Activated CD8-positive, alpha-beta memory T cell treated with anti-CD3 and anti-CD28 coated beads for 1 hour (primary cell): ENCODE measurements at regions not wholly inside any gene's neighbourhood (a gene's known extent, or its start where the extent isn't known, plus 50 kb on each side); places are given as distances from the start of the nearest gene placed in this dataset.
"Not testable (repeated sequence)": the region's sequence is repeated elsewhere in the genome, so short reads cannot be mapped to it uniquely, and the experiment has no call there.

ENCODE experiments used
- DNase-seq, 2 donors: peaks; one replicate each; pipeline ENCODE4 v3.0.0-alpha.2; 2020; ENCODE audit warnings: low read depth in 1 of 2; ENCODE audit errors: extremely low read depth in 1 of 2

DNA sequence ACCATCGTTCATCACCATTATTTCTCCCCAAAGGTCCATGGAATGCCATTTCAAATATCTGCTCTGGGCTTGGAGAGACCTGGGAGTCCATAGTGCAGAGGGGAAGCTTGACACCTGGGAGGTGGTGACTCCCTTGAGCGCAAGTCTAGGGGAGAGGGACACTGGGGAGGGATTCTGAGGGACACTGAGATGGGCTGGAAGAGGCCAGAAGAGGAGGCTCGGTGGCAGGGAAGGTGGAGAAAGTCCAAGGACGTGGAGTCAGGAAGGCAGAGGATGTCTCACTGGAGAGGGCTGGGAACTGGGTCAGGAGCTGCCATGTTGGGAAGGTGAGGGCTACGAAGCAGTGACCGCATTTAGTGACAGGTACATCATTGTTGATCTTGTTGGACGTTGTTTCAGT, 160.3 kb upstream of the MVB12B start:
- no peak for DNase-seq

DNA sequence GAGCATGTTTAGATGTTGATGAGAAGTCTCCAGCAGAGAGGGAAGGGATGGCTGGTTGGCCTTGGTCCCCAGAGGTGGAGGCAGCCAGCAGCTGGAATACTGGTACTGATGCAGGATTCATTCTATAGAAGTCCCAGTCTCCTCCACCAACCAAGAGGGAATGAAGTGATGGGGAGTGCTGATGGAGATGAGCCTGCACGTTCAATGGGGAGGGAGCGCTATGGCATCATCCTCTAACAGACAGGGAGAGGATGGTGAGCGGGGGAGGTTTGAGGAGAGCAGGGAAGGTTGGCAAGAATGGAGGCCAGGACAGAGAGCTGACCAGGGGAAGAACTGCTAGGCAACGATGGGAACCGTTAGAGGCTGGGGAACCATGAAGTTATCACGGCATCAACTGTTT, 159.8 kb upstream of the MVB12B start:
- no peak for DNase-seq

DNA sequence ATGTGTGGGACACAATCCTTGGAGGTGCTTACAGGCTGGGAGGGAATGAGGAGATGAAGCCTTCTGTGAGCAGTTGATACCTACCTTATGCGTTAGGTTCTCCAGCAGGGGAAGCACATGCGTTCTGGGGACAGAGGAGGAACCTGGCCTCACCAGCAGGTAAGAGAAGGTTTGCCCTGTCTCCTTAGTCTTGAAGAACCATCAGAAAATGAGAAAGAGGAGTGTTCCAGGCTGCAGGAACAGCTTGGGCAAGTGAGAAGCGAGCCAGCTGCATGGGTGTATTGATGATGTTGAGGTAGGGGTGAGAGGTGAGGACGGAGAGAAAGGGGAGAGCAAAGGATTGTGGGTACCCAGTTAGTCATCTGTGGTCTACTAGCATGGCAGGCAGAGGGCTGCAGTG, 156.9 kb upstream of the MVB12B start:
- DNase-seq, result no peak

DNA sequence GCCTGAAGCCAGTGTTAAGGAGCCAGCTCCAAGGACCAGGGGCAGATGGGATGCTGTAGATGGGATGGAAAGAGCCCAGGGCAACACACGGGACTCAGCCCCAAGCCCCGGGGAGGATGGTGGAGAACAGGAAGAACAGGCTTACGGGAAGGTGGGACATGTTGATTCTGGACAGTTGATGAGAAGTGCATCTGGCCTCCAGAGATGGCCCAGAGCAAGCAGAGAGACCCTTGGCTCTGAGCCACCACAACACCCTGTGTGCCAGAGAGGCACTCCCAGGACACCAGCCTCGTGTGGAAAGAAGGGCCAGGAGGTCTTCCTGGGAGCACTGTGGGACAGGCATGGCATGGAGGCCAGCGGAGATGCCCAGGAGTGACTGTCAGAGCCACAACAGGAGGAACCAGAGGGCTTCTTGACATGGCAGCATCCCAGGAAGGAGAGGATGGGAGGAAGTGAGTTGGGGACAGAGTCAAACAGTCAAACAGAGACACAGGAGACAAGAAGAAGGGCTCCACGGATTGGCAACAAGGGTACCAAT, 156.3 kb upstream of the MVB12B start:
- DNase-seq, result no peak

DNA sequence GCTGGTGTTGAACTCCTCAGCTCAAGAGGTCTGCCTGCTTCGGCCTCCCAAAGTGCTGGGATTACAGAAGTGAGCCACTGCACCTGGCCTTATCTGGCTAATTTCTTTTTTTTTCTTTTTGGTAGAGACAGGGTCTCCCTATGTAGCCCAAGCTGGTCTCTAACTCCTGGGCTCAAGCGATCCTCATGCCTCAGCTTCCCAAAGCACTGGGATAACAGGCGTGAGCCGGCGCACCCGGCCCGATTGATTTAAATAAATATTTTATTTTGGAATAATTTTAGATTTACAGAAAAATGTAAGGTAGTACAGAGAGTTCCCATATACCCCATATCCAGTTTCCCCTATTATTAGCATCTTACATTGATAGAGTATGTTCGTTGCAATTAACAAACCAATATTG, 155.0 kb upstream of the MVB12B start:
- DNase-seq, result no peak

DNA sequence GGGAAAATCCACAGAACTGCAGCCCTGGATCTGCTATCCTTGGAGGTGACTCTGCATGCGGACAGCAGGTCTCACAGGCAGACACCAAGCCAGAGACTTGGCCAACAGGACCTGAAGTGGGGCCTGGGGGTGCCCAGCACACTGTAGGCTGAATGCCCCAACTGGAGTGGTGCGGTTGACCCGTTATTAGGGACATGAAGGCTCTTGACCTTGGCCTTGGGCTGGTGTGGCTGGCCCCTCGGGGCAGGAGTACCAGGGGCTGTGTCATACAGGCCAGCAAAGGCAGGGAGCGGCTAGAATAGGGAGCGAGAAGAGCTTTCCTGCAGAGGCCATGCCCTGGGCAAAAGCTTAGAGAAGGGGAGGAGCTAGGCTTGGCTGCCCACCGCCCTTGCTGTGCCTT, 153.2 kb upstream of the MVB12B start:
- no peak for DNase-seq

DNA sequence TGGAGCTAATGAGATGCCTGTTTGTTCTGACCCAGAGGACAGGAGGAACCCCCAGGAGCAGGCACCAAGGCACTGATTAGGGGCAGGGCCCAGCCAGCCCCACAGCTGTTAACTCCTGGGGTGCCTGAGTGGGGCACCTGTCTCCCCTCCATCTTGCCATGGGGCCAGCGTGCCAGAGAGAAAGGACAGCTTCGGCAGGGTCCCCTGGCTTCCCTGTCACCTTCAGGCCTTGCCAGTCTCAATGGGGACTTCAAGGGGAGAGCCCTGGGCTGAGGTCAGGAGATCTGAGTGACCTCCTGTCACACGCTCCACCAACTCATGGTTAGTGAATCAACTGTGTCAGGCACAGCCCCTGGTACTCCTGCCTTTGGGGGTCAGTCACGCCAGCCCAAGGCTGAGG, 152.7 kb upstream of the MVB12B start:
- no peak for DNase-seq

DNA sequence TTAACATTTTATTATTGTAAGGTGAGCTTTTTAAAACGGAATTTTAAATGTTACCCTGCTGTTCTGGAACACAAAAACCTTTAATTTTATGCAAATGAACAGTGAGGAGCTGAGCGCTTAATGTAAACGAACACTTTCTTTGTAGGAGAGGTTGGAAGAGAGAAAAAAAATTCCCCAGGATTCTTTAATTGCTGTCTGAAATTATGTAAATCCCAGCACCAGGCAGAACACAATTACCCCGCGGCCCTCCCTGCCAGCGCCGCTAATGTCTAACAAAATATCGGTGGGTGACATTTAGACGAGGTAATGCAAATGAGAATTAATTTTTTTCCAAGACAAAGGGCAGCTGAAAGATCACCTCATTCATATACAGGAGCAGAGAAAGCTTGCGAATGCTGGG, 143.4 kb upstream of the MVB12B start:
- DNase-seq, result no peak

DNA sequence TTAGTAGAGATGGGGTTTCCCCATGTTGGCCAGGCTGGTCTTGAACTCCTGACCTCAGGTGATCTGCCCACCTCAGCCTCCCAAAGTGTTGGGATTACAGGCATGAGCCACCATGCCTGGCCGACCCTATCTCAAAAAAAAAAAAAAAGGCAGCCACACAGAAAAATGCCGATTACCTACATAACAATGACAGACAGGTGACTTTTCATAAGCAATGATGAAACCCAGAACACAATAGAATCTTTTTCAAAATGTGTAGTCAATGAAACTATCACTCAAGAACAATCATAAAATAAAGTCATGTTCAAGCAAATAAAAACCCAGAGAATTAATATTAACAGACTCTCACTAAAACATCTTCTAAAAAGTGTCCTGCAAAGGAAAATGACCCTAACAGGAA, 135.6 kb upstream of the MVB12B start:
- DNase-seq, result not testable (repeated sequence)

DNA sequence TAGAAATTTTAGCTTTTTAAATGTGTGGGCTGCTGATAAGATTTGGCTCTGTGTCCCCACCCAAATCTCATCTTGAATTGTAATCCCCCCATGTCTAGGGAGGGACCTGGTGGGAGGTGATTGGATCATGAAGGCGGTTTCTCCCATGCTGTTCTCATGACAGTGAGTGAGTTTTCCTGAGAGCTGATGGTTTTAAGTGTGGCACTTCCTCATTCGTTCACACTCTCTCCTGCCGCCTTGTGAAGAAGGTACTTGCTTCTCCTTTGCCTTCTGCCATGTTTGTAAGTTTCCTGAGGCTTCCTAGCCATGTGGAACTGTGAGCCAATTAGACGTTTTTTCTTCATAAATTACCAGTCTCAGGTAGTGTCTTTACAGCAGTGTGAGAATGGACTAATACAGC, 127.8 kb upstream of the MVB12B start:
- DNase-seq, result no peak

DNA sequence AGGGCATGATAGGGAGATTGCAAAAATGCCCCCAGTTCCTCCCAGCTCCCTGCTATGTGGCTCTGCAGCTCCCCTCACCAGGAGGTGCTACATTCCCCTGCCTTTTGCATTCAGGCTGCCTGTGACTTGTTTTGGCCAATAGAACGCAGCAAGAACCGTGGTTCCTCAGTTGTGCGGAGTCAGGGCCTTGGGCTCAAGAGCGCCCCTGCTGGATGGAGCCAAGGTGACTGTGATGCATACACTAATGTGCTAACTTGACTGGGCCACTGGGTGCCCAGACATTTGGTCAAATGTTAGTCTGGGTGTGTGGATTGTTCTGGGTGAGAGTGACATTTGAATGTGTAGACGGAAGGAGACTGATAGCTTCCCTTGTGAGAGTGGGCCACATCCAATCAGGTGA, 123.3 kb upstream of the MVB12B start:
- DNase-seq, result no peak

DNA sequence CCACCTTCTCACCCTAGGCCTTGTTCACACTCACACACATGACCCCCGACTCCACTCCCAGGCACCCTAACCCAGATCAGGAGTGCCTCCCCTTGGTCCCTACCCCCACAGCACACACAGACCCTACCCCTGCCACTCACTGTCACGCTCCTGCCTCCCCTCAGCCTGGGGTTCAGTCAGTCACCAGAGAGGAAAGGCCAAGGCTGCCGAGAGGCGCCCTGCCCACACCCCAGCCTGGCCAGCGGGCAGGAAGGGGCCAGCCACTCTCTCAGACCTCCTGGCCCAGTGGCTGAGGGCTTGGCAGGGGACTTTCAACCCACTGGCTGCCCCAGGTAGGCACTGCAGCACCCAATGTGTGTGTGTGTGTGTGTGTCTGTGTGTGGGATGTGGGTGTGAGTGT, 122.4 kb upstream of the MVB12B start:
- DNase-seq, result no peak

DNA sequence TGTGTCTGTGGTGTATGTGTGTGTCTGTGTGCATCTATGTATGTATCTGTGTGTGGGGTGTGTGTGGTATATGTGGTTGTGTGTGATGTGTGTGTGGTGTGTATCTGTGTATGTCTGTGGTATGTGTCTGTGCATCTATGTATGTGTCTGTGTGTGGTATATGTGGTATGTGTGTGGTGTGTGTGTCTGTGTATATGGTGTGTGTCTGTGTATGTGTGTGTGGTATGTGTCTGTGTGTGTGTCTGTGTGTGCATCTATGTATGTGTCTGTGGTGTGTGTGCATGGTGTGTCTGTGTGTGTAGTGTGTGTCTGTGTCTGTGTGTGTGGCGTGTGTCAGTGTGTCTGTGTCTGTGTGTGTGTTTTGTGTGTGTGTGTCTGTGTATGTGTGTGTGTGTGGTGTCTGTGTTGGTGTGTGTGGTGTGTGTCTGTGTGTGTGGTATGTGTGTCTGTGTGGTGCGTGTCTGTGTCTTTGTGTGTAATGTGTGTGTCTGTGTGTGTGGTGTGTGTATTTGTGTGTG, 121.9 kb upstream of the MVB12B start:
- no peak for DNase-seq

DNA sequence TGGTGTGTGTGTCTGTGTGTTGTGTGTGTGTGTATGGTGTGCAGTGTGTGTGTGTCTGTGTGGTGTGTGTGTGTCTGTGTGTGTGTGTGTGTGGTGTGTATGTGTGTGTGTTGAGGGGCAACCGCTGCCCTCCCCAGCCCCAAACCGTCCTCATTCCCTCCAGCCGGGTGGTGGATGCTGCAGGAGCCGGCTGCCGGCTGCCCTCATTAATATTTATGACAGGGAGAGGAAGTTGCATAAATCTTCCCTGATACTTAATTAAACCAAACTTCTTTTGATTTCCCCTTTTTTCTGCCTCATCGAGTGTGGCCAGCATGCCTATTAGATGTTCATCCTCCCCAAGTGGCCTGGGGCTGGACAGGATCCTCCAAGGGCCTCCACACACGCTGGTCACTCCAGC, 121.4 kb upstream of the MVB12B start:
- no peak for DNase-seq

DNA sequence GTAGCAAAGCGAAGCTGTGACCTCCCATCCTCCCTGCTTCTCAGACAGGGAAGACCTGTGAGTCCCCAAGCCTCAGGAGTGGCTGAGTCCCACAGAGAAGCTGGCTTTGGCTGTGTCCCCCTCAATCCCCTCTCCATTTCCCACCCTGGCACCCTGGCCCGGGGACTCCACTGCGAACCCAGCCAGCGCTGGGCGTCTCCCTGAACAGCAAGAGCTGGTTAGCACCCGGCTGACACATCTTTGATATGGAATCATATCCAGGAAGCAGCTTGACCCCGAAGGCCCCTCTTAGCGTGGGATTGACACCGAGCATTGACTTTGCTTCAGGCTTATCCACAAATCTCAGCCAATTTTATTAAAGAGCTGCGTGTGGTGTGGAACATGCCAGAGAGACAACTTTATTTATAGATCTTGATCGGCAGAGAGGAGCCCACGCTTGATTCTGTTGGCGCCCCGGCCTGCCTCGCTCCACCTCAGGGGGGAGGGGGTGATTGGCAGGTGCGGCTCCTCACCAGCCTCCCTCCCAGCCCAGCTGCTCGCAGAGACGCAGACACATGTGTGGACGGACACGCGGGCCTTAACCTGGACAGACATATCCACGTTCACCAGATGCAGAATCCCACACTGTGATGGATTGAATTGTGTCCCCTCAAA, 120.7 kb upstream of the MVB12B start:
- no peak for DNase-seq

DNA sequence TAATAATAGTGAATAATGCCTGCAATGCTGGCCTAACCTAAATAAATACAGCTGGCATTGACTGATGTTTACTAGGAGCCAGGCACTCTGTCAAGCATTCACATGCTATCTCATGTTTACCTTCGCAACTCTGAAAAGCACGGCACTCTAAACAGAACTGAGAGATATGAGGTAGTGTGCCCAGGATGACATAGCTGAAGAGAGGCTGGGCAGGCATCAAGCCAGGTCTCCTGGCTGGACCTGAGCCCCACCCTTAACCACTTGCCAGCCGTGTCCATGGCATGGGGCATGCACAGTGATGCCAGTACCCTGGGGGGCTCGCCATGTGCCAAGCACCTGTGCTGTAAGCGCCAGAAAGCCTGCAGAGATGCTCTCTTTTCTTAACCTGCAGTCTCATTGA, 119.4 kb upstream of the MVB12B start:
- DNase-seq, result no peak

DNA sequence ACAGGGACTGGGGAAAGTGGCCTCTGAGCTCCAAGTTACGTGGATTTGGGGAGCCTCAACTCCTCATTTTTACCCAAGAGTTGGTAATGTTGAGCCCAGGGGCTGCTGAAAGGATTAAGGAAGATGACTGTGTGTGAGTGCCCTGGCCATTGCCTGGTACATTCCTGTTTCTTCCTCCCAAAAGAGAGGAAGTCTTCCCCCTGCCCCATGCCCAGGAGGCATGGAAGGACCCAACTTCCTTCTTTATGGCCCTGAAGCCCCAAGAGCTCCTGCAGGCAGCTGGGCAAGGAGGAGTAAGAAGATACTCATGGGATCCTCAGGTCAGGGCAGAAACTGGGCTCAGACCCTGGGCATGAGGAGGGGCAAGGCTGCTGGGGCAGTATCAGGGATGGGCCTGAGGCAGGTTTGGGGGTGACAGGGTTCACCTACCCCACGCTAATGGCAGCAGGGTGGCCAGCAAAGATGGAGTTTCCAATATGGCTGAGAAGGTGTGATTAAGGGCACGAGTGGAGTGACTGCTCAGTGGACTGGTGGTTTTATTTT, 118.3 kb upstream of the MVB12B start:
- no peak for DNase-seq

DNA sequence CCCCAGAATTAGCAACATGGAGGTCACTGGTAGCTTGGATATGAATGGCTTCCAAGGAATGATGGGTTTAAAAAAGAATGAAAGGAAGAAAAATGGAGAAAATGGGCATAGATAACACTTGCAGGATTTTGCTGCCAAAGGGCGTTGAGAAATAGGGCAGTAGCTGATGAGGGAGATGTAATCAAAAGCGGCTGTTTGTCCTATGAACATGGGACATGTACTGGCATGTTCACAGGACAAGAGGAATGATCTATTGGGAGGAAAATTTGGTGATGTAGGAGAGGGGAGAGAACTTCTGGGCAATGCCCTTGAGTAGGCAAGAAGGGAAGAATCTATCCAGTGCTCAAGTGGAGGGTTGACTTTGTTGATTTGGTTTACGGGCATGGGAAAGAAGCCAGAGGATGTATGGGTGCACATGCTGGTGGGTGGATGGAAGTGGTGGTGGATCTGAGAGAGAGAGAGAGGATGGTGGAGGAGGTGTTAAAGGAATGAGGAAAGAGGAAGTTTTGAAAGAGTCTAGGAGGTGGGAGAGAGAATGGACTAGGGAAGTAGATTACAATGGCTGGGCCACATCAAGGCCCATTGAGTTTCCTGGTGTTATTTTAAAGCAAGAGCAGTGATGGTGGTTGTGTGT, 115.1 kb upstream of the MVB12B start:
- no peak for DNase-seq

DNA sequence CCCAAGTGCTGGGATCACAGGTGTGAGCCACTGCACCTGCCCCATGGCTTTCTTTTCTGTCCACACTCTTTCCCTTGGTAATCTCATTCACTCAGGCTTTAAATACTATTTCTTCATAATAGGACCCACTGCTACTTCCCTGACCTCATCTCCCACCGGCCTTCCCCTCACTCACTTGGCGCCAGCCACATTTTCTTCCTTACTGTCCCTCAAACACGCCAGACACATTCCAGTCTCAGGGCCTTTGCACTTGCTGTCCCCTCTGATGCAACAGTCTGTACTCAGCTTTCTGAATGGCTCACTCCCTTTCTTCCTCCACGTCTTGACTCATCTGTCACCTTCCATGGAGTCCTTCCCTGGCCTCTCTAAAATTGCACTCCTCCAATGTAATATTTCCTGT, 111.1 kb upstream of the MVB12B start:
- no peak for DNase-seq

DNA sequence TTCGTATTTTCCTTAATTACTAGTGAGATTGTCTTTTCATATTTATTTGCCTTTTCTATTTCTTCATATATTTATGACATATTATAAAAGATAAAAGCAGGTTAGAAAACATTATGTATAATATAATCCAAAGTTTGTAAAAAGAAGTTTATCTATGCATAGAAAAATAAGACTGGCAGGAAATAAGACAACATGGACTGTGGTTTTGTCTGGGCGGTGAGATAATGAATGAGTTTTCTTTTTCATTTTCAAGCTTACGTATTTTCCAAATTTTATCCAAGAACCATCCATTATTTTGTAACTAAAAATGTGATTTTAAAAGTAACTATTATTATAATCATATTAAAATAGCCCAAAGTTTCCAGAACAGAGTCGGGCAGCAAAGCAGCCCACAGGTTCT, 109.8 kb upstream of the MVB12B start:
- DNase-seq, result no peak

DNA sequence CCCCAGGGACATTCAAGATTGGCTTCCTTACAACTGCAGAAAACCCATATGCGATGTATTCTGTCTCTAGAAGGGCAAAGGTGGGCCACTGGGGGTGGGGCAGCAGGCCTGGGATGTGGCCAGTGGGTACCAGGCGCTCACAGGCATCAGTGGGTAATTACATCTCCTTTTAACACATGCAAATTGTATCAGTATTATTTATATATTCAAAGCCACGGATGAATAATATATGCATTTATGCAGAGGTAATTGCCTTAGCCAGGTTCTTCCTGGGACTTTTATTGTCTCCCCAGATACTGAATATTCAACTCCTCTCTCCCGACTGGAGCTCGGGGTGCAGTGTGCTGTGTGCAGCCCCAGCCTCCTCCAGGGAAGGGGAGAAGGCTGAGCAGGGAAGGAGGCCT, 109.4 kb upstream of the MVB12B start:
- no peak for DNase-seq

DNA sequence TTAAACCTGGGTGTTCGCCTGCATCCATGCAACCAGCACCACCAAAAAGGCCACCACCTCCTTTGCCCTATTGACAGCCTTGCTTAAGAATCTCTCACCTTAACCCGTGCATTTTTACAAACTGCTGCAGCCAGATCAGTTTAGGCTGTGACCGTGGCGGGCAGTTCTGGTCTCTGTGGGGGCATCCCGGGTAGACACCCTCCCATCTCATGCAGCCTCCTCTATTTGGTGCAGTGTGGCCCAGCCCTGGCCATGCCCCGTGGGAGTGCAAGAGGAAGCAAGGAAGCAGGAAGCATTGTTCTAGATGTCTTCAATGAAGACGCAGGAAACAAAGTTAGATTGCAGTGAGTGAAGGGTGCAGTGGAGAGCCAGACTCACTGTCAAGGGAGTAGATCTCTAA, 108.8 kb upstream of the MVB12B start:
- DNase-seq, result no peak
